GM19023 (cell line): ENCODE measurements at regions not wholly inside any gene's neighbourhood (a gene's known extent, or its start where the extent isn't known, plus 50 kb on each side); places are given as distances from the start of the nearest gene placed in this dataset.

ENCODE experiments used
- ATAC-seq: cut with Tn5 transposase; IDR thresholded peaks from one replicate; pipeline ENCODE4 v1.9.1; 2021; ENCODE audit warnings: mild to moderate bottlenecking, moderate library complexity; ENCODE audit not compliant: unreplicated experiment

GRCh38 chr2:104790901-104791495, 62.9 kb upstream of the POU3F3 start:
- no peak for ATAC-seq

- ATAC-seq = no peak
These were observed 59.9 kb upstream of the POU3F3 start for GRCh38 chr2:104793966-104794365.

- ATAC-seq = no peak
These were observed 59.5 kb upstream of the POU3F3 start for GRCh38 chr2:104794441-104794840.
